ENCODE measurements at regions not wholly inside any gene's neighbourhood (a gene's known extent, or its start where the extent isn't known, plus 50 kb on each side); places are given as distances from the start of the nearest gene placed in this dataset.
"Not testable (repeated sequence)": the region's sequence is repeated elsewhere in the genome, so short reads cannot be mapped to it uniquely, and the experiment has no call there.

GRCh38 chr2:97312426-97312825, 199.5 kb downstream of the ANKRD36 start:
- not testable (repeated sequence) for TF ChIP-seq CTCF (IDR thresholded peaks at IDR 0.05; ENCODE audit: low read length); EZH2 (IDR thresholded peaks at IDR 0.05; ENCODE audit: borderline replicate concordance, low read length)
